NCI-H1436 treated with DMSO at 0.1 percent for 48 hours (cell line): ENCODE measurements at regions not wholly inside any gene's neighbourhood (a gene's known extent, or its start where the extent isn't known, plus 50 kb on each side); places are given as distances from the start of the nearest gene placed in this dataset.

Source experiments
- DNase-seq: peaks from one replicate; lab custom pipeline; 2025; lab: John Stamatoyannopoulos, UW

GRCh38 chr6:3526962-3527650 lies 70.3 kb upstream of the SLC22A23 start:
- no peak for DNase-seq

GRCh38 chr6:3525915-3526314 lies 69.1 kb upstream of the SLC22A23 start:
- DNase-seq = no peak

GRCh38 chr6:3524456-3524855 lies 67.6 kb upstream of the SLC22A23 start:
- no peak for DNase-seq

- DNase-seq = no peak
Observed at GRCh38 chr6:3523966-3524365, 67.1 kb upstream of the SLC22A23 start.

- no peak for DNase-seq
Observed at GRCh38 chr6:3523271-3523670, 66.4 kb upstream of the SLC22A23 start.

GRCh38 chr6:3522561-3523260 lies 65.9 kb upstream of the SLC22A23 start:
- DNase-seq = no peak

GRCh38 chr6:3520281-3521230 lies 63.7 kb upstream of the SLC22A23 start:
- DNase-seq = no peak

GRCh38 chr6:3518356-3519190 lies 61.7 kb upstream of the SLC22A23 start:
- DNase-seq = no peak

- no peak for DNase-seq
Observed at GRCh38 chr6:3517350-3517749, 60.5 kb upstream of the SLC22A23 start.

GRCh38 chr6:3516092-3516491 lies 59.2 kb upstream of the SLC22A23 start:
- DNase-seq = no peak

- DNase-seq = no peak
Observed at GRCh38 chr6:3515669-3516068, 58.8 kb upstream of the SLC22A23 start.

GRCh38 chr6:3513416-3513815 lies 56.6 kb upstream of the SLC22A23 start:
- DNase-seq = no peak

GRCh38 chr6:3512832-3513231 lies 56.0 kb upstream of the SLC22A23 start:
- DNase-seq = no peak

- DNase-seq = no peak
Observed at GRCh38 chr6:3510617-3511016, 53.8 kb upstream of the SLC22A23 start.

GRCh38 chr6:3510178-3510577 lies 53.3 kb upstream of the SLC22A23 start:
- DNase-seq = no peak

GRCh38 chr6:3509336-3509735 lies 52.5 kb upstream of the SLC22A23 start:
- DNase-seq = no peak

GRCh38 chr6:3506751-3507383 lies 50.0 kb upstream of the SLC22A23 start:
- no peak for DNase-seq
